NCI-H524 (cell line): ENCODE measurements at regions not wholly inside any gene's neighbourhood (a gene's known extent, or its start where the extent isn't known, plus 50 kb on each side); places are given as distances from the start of the nearest gene placed in this dataset.

Source experiments
- DNase-seq, 2 experiments: peaks; one replicate each; lab custom pipeline; 2025; lab: John Stamatoyannopoulos, UW

GRCh38 chr14:89015016-89015415 lies 190.6 kb downstream of the TTC8 start:
- peak in 1 of 2 experiments; percentile 48 for DNase-seq

- DNase-seq: no peak
Measured at GRCh38 chr14:89017417-89017816, 193.0 kb downstream of the TTC8 start.

- DNase-seq: no peak
Measured at GRCh38 chr14:89022274-89022673, 197.8 kb downstream of the TTC8 start.

GRCh38 chr14:89024691-89025090 lies 200.2 kb downstream of the TTC8 start:
- no peak for DNase-seq

GRCh38 chr14:89025561-89026236 lies 201.2 kb downstream of the TTC8 start:
- peak in 1 of 2 experiments; percentile 34 for DNase-seq

- DNase-seq: peak; percentile 29 to 78
Measured at GRCh38 chr14:89027097-89027740, 202.8 kb downstream of the TTC8 start.

GRCh38 chr14:89028462-89029134 lies 204.1 kb downstream of the TTC8 start:
- DNase-seq: no peak

GRCh38 chr14:89029961-89030694 lies 205.7 kb downstream of the TTC8 start:
- DNase-seq: no peak

- DNase-seq: no peak
Measured at GRCh38 chr14:89030921-89031320, 206.5 kb downstream of the TTC8 start.

GRCh38 chr14:89032086-89032649 lies 207.7 kb downstream of the TTC8 start:
- DNase-seq: no peak

GRCh38 chr14:89033756-89034155 lies 209.3 kb downstream of the TTC8 start:
- no peak for DNase-seq

- DNase-seq: no peak
Measured at GRCh38 chr14:89036371-89036770, 211.9 kb downstream of the TTC8 start.

- DNase-seq: no peak
Measured at GRCh38 chr14:89037065-89037464, 212.6 kb downstream of the TTC8 start.

- DNase-seq: no peak
Measured at GRCh38 chr14:89040080-89040459, 215.6 kb downstream of the TTC8 start.

- DNase-seq: peak; percentile 92 to 93
Measured at GRCh38 chr14:89040460-89041256, 216.2 kb downstream of the TTC8 start.

GRCh38 chr14:89041257-89041582 lies 216.8 kb downstream of the TTC8 start:
- peak; percentile 56 to 69 for DNase-seq

- DNase-seq: no peak
Measured at GRCh38 chr14:89042021-89042420, 217.6 kb downstream of the TTC8 start.

GRCh38 chr14:89053303-89053702 lies 228.9 kb downstream of the TTC8 start:
- DNase-seq: no peak

- no peak for DNase-seq
Measured at GRCh38 chr14:89056394-89056793, 231.9 kb downstream of the TTC8 start.

- DNase-seq: no peak
Measured at GRCh38 chr14:89058697-89059096, 234.2 kb downstream of the TTC8 start.

GRCh38 chr14:89060191-89060590 lies 235.7 kb downstream of the TTC8 start:
- DNase-seq: no peak

- no peak for DNase-seq
Measured at GRCh38 chr14:89061696-89062095, 237.2 kb downstream of the TTC8 start.
